Mucosa of stomach (tissue), 1 donor: ENCODE measurements at regions not wholly inside any gene's neighbourhood (a gene's known extent, or its start where the extent isn't known, plus 50 kb on each side); places are given as distances from the start of the nearest gene placed in this dataset.

Source experiments
- H3K27me3 ChIP-seq: one replicate; pipeline ENCODE4 v1.7.0; 2013; ENCODE audit warnings: mild to moderate bottlenecking, low read length; ENCODE audit not compliant: control insufficient read depth, insufficient read depth
- H3K36me3 ChIP-seq: one replicate; pipeline ENCODE4 v1.7.0; 2013; ENCODE audit warnings: low read length; ENCODE audit not compliant: control insufficient read depth, insufficient read depth
- H3K4me1 ChIP-seq: one replicate; pipeline ENCODE4 v1.7.0; 2013; ENCODE audit warnings: mild to moderate bottlenecking, low read length; ENCODE audit not compliant: control insufficient read depth, insufficient read depth
- H3K4me3 ChIP-seq: one replicate; pipeline ENCODE4 v1.7.0; 2013; ENCODE audit warnings: low read length
- H3K9ac ChIP-seq: one replicate; pipeline ENCODE4 v1.7.0; 2013; ENCODE audit warnings: mild to moderate bottlenecking, low read length, moderate library complexity
- H3K9me3 ChIP-seq: one replicate; pipeline ENCODE4 v1.7.0; 2013; ENCODE audit warnings: mild to moderate bottlenecking, low read length, moderate library complexity; ENCODE audit not compliant: control insufficient read depth
- donor health status: Pancreatic carcinoma.

DNA sequence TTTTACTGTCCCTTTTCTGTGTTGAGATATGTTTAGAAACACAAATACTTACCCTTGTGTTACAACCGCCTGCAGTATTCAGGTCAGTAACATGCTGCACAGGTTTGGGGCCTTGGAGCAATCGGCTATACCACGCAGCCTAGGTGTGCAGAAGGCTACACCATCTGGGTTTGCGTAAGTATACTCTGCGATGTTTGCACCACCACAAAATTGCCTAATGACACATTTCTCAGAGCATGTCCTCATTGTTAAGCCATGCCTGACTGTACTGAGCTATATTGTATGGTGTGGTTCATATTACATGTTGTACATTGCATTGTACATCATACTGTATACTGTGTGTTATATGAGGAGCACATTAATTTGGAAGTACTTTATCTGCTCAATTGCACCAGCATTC lies 247.4 kb downstream of the RHOU start:
- Histone ChIP-seq H3K27me3 (no peaks in the 10 kb centered on the region), H3K9ac (no peak overlapping the region), H3K9me3 (no peaks in the 10 kb centered on the region), H3K36me3 (no peaks in the 10 kb centered on the region), H3K4me3 (no peak overlapping the region), H3K4me1 (peaks cover 10% of the 10 kb centered on the region)

DNA sequence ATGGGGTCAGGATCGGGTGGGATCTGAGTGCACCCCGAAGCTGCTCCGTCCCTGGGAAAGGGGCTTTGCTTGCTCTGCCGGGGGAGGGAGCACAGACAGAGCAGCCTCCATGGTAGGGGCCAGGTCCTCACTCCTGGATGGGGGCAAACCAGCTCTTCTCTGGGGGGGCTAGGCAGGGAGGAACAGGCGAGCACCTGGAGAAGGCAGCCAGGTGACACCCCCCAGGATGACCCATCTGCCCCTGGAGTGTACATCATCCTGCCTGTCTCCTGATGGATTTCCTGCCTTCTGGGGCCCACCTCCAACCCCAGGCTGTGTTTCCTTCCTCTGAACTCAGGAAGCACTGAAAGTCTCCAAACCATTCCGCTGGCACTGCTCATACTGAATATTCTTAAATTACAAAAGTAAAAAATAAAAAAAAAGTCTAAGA lies 248.0 kb downstream of the RHOU start:
- Histone ChIP-seq H3K4me1 (peaks cover 10% of the 10 kb centered on the region), H3K9ac (no peak overlapping the region), H3K9me3 (no peaks in the 10 kb centered on the region), H3K36me3 (no peaks in the 10 kb centered on the region), H3K4me3 (no peak overlapping the region), H3K27me3 (no peaks in the 10 kb centered on the region)

DNA sequence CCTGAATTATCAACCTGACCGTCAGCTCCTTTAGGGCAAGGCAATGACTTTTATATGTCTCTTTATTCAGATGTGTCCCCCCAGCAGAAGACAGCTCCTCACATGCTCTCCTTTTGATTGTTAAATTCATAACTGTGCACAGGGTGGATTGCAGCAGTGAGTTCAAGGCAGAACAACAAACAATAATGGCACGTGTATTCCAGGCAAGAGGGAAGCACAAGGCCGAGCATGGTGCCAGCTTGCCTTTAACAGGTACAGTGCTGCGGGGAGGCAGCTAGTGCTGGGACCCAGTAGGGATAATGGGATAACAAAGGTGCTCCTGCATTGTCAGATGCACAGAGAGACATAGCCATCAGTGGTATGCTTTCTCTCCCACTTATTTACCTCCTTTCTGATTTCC lies 248.4 kb downstream of the RHOU start:
- H3K27me3 ChIP-seq = no peaks in the 10 kb centered on the region
- no peaks in the 10 kb centered on the region for H3K9me3 ChIP-seq
- no peak overlapping the region for H3K4me3 ChIP-seq
- peaks cover 10% of the 10 kb centered on the region for H3K4me1 ChIP-seq
- H3K9ac ChIP-seq = no peak overlapping the region
- H3K36me3 ChIP-seq = no peaks in the 10 kb centered on the region

DNA sequence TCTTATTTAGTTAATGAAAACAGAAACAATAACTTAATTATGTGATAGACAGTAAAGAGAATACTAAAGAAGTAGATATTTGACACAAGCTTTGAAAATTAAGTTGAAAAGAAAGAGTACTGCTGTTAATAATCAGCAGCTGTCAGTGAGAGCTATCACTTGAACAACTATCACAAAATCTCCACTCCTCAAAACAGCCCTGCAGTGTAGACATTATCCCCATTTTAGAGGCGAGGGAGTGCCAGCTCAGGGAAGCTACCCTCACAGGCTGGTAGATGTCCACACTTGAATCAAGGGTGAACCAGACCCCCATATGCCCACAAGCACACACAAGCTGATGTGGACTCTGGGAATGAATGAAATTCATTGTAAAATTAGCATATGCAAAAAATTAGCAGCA lies 248.8 kb downstream of the RHOU start:
- no peak overlapping the region for H3K9ac ChIP-seq
- H3K27me3 ChIP-seq = no peaks in the 10 kb centered on the region
- peaks cover 9% of the 10 kb centered on the region for H3K4me1 ChIP-seq
- H3K36me3 ChIP-seq = no peaks in the 10 kb centered on the region
- H3K4me3 ChIP-seq = no peak overlapping the region
- no peaks in the 10 kb centered on the region for H3K9me3 ChIP-seq

DNA sequence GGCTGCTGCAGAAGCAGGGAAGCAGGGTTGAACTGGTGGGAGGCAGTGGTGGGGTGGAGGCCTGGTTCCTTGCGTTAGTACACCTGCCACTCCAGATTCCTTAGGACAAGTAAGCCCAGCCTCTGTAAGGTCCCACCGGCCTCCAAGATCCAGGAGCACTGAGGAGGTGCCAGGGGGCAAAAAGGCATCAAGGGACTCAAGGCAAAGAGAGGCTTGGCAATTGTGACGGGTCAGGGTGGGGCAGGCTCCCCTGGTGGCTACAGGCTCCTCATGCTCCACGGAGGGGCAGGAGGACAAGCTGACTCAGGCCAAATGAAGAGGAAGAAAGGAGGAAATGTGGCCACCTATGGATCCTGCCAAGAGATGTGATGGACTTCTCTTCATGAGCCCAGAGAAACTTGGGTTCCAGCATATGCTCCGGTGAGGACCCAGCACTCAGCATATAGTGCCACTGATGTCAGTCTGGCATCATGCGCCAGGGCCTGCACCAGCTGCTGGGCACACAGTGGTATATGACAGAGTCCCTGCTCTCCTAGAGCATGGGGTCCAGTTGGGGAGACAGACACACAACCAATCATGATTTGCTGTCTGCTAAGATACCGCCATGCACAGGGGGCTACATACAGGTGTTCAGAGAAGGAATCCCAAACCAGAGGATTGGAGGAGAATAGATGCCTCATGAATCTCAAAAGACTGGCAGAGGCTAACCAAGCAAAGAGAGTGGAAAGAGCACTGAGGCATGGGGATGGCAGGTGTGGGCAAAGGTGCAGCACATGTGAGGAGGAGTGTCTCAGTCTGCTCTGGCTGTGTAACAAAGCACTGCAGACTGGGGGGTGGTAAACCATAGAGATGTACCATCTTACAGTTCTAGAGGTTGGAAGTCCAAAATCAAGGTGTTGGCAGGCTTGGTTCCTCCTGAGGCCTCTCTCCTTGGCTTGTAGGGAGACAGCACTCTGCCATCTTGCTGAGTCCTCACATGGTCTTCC lies 249.7 kb downstream of the RHOU start:
- no peaks in the 10 kb centered on the region for H3K36me3 ChIP-seq
- H3K4me1 ChIP-seq = peaks cover 6% of the 10 kb centered on the region
- no peaks in the 10 kb centered on the region for H3K9me3 ChIP-seq
- no peaks in the 10 kb centered on the region for H3K27me3 ChIP-seq
- no peak overlapping the region for H3K9ac ChIP-seq
- no peak overlapping the region for H3K4me3 ChIP-seq

DNA sequence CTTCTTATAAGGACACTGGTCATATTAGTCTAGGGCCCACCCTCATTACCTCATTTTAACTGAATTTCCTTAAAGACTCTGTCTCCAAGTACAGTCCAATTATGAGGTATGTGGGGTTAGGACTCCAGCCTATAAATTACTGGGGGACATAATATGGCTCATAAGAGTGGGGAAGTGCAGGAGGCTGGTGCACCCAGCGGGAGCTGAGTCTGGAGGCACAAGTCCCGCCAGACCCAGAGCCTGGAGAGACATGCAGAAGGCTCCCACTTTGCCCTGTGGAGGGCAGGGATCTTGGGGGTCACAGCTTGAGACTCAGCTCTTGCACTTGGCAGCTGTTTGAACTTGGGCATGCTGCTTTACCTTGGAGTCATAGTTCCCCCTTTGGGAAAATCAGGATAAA lies 250.4 kb downstream of the RHOU start:
- H3K4me3 ChIP-seq = no peak overlapping the region
- H3K4me1 ChIP-seq = peaks cover 13% of the 10 kb centered on the region
- no peaks in the 10 kb centered on the region for H3K27me3 ChIP-seq
- no peak overlapping the region for H3K9ac ChIP-seq
- no peaks in the 10 kb centered on the region for H3K9me3 ChIP-seq
- no peaks in the 10 kb centered on the region for H3K36me3 ChIP-seq

DNA sequence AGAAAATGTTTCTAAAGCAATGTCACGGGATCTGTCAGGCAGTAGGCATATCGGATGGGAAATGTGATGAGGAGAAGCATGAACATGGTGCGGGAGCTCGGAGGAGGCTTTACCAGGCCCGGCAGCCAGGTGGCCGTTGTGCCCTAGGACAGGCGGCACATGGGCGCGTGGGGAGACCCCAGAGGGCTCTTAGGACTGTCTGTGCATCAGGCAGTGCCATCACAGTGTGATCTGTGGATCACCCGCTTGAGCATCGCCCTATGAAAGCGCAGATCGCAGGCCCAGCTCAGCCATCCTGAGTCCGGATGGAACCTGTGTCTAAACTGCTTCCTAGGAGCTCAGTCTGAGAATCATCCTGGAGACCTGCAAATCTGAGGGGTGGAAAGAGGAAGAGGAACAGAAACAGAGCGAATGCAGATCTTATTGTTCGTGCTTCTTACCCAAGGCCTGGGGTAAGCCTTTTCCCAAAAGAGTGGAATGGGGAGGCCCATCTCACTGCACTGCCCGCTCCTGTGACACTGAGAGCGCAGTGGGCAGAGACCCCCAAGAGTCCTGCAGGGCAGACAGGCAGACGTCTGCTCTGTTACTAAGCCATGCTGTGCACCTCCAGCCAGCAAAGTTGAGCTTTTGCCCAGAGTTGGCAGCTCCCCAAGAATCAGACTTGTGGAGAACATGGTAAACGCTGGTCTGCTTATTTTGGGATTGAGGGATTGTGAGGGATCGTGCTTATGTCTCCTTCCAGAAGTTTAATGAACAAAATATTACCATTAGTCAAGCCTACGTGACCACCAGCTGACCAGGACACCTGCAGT lies 251.0 kb downstream of the RHOU start:
- Histone ChIP-seq H3K9me3 (no peaks in the 10 kb centered on the region), H3K9ac (no peak overlapping the region), H3K27me3 (no peaks in the 10 kb centered on the region), H3K4me3 (no peak overlapping the region), H3K4me1 (peaks cover 13% of the 10 kb centered on the region), H3K36me3 (no peaks in the 10 kb centered on the region)

DNA sequence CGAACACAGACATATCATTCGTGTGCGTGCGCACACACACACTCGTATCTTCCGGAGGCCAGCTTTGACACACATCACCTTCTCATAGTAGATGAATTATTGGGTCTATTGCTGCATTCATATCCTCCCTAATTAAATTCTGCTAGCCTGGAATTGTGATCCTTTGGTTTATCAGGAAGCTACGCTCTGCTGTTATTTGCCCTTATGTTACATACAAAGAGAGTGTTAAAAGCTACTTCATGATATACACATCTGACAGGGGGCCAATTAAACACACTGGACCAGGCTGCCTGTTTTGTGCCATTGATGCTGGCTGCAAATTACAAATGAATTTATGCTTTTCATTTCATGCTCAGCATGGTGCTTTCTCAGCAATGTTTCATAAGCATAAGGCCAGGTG lies 252.0 kb downstream of the RHOU start:
- no peak overlapping the region for H3K4me3 ChIP-seq
- no peaks in the 10 kb centered on the region for H3K36me3 ChIP-seq
- H3K4me1 ChIP-seq = peaks cover 13% of the 10 kb centered on the region
- H3K9ac ChIP-seq = no peak overlapping the region
- H3K9me3 ChIP-seq = no peaks in the 10 kb centered on the region
- no peaks in the 10 kb centered on the region for H3K27me3 ChIP-seq

DNA sequence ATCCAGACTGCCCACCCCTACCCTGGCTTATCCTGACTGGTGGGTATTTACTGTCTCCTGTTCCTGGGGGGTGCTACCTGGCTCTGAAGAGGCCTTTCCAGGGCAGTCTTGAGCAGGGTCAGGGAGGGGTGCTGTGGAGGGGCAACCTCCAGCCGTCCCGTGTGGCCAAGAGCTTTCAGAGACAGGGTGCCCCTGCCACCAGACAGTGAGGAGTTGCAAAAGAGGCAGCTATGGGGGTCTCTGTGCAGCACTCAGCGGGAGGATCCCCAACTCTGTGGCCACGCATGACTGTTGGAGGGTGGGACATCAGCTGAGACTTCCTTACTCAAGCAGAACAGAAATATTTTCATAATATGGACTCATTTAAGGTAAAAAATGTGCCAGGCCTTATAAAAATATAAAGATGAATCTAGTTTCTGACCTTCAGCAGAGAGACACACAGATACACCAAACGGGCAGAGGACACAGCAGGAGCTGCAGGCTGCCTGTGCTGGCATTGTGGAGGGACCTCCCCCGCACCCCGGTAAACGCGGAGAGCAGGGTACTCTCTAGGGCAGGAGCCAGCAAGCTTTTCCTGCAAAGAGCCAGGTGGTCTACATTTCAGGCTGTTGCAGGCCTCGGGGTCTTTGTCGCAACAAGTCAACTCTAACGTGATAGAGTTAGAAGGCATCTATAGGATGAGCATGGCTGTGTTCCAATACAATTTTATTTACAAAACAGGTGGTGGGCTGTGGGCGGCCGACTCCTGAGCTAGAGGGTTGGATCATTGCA lies 252.6 kb downstream of the RHOU start:
- Histone ChIP-seq H3K4me3 (no peak overlapping the region), H3K9ac (no peak overlapping the region), H3K4me1 (peaks cover 13% of the 10 kb centered on the region), H3K9me3 (no peaks in the 10 kb centered on the region), H3K36me3 (no peaks in the 10 kb centered on the region), H3K27me3 (no peaks in the 10 kb centered on the region)

DNA sequence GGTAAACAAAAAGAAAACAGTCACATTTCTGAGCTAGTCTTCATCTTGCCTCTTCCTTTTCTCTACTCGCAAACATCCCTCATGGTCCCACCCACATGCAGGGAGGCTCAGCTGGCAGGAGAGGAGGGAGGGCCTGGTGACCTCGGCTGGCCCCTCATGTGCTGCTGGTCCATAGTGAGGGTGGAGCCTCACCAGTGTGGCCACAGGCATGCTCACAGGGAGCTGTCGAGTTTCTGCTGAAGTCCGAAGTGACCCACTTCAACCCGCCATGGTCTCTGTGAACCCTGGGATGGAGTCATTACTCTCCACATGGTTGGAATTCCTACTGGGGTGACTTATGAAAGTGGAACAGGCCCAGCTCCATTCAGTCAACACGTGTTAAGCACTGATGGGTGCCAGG lies 253.4 kb downstream of the RHOU start:
- no peaks in the 10 kb centered on the region for H3K27me3 ChIP-seq
- H3K9me3 ChIP-seq = no peaks in the 10 kb centered on the region
- no peaks in the 10 kb centered on the region for H3K36me3 ChIP-seq
- peaks cover 13% of the 10 kb centered on the region for H3K4me1 ChIP-seq
- no peak overlapping the region for H3K9ac ChIP-seq
- H3K4me3 ChIP-seq = no peak overlapping the region

DNA sequence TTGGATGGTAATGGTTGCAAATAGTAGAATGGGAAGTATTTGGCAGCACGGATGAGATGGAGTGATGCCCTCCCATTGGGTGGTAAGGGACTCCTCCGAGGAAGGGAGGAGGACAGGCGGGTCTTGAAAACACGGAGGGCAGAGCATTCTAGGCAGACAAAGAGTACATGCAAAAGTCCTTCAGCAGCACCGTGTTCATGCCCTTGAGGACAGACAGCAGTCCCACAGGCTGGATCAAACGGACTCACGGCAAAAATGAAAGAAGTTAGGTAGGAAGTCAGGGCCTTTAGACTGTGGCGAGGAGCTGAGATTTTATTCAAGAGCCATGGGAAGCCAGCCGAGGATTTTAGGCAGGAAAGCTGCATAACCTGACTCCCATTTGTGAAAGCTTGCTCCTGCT lies 253.9 kb downstream of the RHOU start:
- Histone ChIP-seq H3K27me3 (no peaks in the 10 kb centered on the region), H3K4me3 (no peak overlapping the region), H3K36me3 (no peaks in the 10 kb centered on the region), H3K4me1 (peaks cover 13% of the 10 kb centered on the region), H3K9ac (no peak overlapping the region), H3K9me3 (no peaks in the 10 kb centered on the region)

DNA sequence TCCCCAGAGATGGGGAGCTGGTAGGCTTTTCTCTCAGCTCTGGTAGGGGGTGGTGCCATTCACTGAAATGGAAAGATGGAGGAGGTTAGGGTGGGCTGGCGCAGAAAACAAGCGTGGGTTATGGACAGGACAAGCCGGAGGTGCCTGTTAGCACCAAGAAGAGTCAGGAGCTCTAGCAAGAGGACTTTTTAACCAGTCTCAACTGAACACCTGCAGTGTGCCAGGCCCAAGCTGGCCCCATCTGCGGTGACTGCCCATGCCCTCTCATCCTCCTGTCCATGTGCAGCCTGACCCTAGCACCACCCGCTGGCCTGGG lies 254.4 kb downstream of the RHOU start:
- no peak overlapping the region for H3K9ac ChIP-seq
- no peaks in the 10 kb centered on the region for H3K36me3 ChIP-seq
- no peak overlapping the region for H3K4me3 ChIP-seq
- H3K27me3 ChIP-seq = no peaks in the 10 kb centered on the region
- H3K9me3 ChIP-seq = no peaks in the 10 kb centered on the region
- H3K4me1 ChIP-seq = peaks cover 13% of the 10 kb centered on the region
